ENCODE measurements at regions not wholly inside any gene's neighbourhood (a gene's known extent, or its start where the extent isn't known, plus 50 kb on each side); places are given as distances from the start of the nearest gene placed in this dataset.

DNA sequence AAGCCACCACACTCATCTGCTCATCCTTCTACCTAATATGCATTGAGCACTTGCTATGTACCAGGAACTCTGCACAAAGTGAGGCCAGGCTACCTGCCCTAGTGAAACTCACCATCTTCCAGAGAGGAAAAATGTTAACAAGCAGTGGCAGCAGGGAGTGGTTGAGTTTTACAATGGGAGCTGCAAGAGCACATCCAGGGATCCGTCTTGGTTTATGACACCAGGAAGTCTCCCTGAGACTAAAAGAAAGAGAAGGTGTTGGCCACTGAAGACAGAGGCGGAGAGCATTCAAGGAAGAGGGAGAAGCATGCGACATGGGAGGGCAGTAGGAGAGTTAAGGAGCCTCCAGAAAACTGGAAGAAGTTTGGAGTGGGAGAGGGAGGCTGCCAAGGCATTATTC, 178.1 kb upstream of the CPEB2 start:
- H3K4me1 Mint-ChIP-seq (ENCODE audit: unreplicated experiment) = peaks cover 2% of the 10 kb centered on the region
- no peaks in the 10 kb centered on the region for H3K36me3 Mint-ChIP-seq (ENCODE audit: low read depth, unreplicated experiment)
- no peaks in the 10 kb centered on the region for H3K9me3 Mint-ChIP-seq (ENCODE audit: unreplicated experiment)
- TF ChIP-seq, protein P1, sequence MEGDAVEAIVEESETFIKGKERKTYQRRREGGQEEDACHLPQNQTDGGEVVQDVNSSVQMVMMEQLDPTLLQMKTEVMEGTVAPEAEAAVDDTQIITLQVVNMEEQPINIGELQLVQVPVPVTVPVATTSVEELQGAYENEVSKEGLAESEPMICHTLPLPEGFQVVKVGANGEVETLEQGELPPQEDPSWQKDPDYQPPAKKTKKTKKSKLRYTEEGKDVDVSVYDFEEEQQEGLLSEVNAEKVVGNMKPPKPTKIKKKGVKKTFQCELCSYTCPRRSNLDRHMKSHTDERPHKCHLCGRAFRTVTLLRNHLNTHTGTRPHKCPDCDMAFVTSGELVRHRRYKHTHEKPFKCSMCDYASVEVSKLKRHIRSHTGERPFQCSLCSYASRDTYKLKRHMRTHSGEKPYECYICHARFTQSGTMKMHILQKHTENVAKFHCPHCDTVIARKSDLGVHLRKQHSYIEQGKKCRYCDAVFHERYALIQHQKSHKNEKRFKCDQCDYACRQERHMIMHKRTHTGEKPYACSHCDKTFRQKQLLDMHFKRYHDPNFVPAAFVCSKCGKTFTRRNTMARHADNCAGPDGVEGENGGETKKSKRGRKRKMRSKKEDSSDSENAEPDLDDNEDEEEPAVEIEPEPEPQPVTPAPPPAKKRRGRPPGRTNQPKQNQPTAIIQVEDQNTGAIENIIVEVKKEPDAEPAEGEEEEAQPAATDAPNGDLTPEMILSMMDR (IDR thresholded peaks at IDR 0.05; ENCODE audit: unreplicated experiment) = no peak
- H3K27me3 Mint-ChIP-seq (ENCODE audit: unreplicated experiment) = peaks cover 4% of the 10 kb centered on the region
- no peak for DNase-seq (ENCODE audit: low spot score)
- H3K27ac Mint-ChIP-seq (ENCODE audit: unreplicated experiment) = no peak overlapping the region
- H3K4me3 Mint-ChIP-seq (ENCODE audit: unreplicated experiment) = no peak overlapping the region

DNA sequence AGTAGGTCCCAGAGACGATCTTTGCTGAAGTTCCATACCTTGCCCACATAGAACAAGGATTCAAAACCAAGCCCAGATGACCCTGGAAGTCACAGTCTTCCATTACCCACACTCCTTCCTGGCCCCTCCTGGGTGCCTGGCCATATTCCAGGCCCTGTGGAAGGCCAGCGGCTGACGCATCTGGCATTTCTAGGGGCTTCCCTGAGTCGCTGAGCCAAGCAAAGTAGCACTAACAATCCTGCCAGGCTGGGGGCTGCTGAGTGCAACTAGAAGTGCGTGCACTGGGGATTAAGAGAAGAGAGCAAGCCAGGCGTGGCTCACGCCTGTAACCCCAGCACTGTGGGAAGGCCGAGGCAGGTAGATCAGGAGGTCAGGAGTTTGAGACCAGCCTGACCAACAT, 175.2 kb upstream of the CPEB2 start:
- no peaks in the 10 kb centered on the region for H3K4me1 Mint-ChIP-seq (ENCODE audit: unreplicated experiment)
- H3K27ac Mint-ChIP-seq (ENCODE audit: unreplicated experiment) = no peak overlapping the region
- DNase-seq (ENCODE audit: low spot score) = no peak
- no peak overlapping the region for H3K4me3 Mint-ChIP-seq (ENCODE audit: unreplicated experiment)
- H3K27me3 Mint-ChIP-seq (ENCODE audit: unreplicated experiment) = peaks cover 4% of the 10 kb centered on the region
- no peaks in the 10 kb centered on the region for H3K9me3 Mint-ChIP-seq (ENCODE audit: unreplicated experiment)
- H3K36me3 Mint-ChIP-seq (ENCODE audit: low read depth, unreplicated experiment) = no peaks in the 10 kb centered on the region
- TF ChIP-seq, protein P1 (IDR thresholded peaks at IDR 0.05; ENCODE audit: unreplicated experiment) = no peak

DNA sequence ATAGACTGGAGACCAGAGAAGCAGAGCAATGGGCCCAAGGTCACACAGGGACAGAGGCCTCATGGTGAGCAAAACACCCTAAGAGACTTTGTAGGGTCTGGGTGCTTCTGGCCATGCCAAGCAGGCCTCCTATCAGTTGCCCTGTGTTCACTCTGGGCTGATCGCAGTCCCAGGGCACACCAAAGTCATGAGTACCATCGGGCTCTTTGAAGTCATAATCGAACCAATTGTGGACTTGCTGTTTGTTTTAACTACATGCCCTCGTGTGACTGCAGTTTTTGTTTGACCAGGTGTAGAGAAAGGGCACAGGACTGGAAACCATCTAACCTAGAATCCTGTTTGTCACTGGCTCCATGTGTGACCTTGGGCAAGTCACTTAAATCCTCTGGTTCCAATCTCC, 172.5 kb upstream of the CPEB2 start:
- no peaks in the 10 kb centered on the region for H3K36me3 Mint-ChIP-seq (ENCODE audit: low read depth, unreplicated experiment)
- H3K27me3 Mint-ChIP-seq (ENCODE audit: unreplicated experiment) = no peaks in the 10 kb centered on the region
- DNase-seq (ENCODE audit: low spot score) = no peak
- no peaks in the 10 kb centered on the region for H3K4me1 Mint-ChIP-seq (ENCODE audit: unreplicated experiment)
- no peak overlapping the region for H3K27ac Mint-ChIP-seq (ENCODE audit: unreplicated experiment)
- H3K9me3 Mint-ChIP-seq (ENCODE audit: unreplicated experiment) = no peaks in the 10 kb centered on the region
- TF ChIP-seq, protein P1 (IDR thresholded peaks at IDR 0.05; ENCODE audit: unreplicated experiment) = no peak
- no peak overlapping the region for H3K4me3 Mint-ChIP-seq (ENCODE audit: unreplicated experiment)

DNA sequence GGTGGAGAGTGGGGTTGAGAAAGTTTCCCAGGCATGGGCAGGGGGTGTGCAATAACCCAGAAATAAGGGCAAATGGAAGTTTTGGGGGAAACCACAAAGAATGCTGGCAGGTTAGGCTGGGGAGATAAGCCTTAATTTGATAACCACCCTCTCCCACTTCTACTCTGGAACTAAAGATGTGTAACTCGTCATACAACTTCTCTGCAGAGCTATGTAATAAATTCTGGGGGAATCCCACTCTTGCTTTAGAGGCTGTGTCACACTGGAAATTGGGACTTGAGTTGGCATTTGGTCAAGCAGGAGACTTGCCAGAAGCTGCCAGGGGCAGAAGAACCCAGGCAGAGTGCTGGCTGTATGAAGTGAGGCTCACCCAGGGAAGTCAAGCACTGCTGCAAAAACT, 170.9 kb upstream of the CPEB2 start:
- Mint-ChIP-seq H3K36me3 (ENCODE audit: low read depth, unreplicated experiment) (no peaks in the 10 kb centered on the region), H3K9me3 (ENCODE audit: unreplicated experiment) (no peaks in the 10 kb centered on the region), H3K4me1 (ENCODE audit: unreplicated experiment) (peaks cover 10% of the 10 kb centered on the region), H3K27ac (ENCODE audit: unreplicated experiment) (no peak overlapping the region), H3K27me3 (ENCODE audit: unreplicated experiment) (no peaks in the 10 kb centered on the region), H3K4me3 (ENCODE audit: unreplicated experiment) (no peak overlapping the region)
- DNase-seq (ENCODE audit: low spot score) = no peak
- TF ChIP-seq, protein P1 (IDR thresholded peaks at IDR 0.05; ENCODE audit: unreplicated experiment) = no peak

DNA sequence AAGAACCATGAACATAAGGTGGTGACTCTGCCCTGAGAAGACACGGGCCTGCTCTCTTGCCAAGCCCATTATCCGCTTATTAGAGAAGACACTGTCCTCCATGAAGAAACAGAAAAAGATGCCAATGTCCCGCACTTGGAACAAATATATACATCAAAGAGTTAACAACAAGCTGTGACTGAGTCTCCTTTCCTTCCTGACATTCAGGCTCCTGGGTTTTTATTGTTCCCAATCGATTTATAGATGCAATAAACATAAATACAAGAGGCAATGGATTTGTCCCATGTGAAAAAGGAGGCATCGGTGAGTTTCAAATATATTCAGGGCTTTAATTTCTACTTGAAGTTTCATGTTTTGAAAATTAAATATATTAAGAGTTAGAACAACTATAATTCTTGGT, 169.2 kb upstream of the CPEB2 start:
- Mint-ChIP-seq H3K27me3 (ENCODE audit: unreplicated experiment) (no peaks in the 10 kb centered on the region), H3K4me1 (ENCODE audit: unreplicated experiment) (peaks cover 10% of the 10 kb centered on the region), H3K4me3 (ENCODE audit: unreplicated experiment) (no peak overlapping the region), H3K9me3 (ENCODE audit: unreplicated experiment) (no peaks in the 10 kb centered on the region), H3K27ac (ENCODE audit: unreplicated experiment) (no peak overlapping the region), H3K36me3 (ENCODE audit: low read depth, unreplicated experiment) (no peaks in the 10 kb centered on the region)
- TF ChIP-seq, protein P1 (IDR thresholded peaks at IDR 0.05; ENCODE audit: unreplicated experiment) = no peak
- DNase-seq (ENCODE audit: low spot score) = no peak
